ENCODE measurements at regions not wholly inside any gene's neighbourhood (a gene's known extent, or its start where the extent isn't known, plus 50 kb on each side); places are given as distances from the start of the nearest gene placed in this dataset.

DNA sequence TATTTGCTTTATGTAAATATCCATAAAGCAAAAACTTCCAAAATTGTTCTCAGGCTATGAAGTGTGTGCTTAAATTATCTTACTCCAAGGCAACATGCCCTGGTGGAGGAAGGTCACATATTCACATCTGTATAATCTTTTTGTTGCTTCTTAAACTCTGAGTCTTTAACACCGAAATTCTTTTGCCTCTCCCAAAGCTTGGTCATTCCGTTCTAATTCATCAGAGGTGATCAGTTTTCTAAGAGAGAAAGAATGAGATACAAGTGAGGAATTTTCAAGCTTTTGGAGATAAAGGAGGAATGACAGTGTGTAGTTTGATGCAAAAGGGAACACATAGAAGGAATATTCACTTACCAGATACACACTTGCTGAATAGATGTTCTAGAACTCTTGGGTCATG lies 561.7 kb downstream of the LTN1 start:
- TF ChIP-seq, protein P1, sequence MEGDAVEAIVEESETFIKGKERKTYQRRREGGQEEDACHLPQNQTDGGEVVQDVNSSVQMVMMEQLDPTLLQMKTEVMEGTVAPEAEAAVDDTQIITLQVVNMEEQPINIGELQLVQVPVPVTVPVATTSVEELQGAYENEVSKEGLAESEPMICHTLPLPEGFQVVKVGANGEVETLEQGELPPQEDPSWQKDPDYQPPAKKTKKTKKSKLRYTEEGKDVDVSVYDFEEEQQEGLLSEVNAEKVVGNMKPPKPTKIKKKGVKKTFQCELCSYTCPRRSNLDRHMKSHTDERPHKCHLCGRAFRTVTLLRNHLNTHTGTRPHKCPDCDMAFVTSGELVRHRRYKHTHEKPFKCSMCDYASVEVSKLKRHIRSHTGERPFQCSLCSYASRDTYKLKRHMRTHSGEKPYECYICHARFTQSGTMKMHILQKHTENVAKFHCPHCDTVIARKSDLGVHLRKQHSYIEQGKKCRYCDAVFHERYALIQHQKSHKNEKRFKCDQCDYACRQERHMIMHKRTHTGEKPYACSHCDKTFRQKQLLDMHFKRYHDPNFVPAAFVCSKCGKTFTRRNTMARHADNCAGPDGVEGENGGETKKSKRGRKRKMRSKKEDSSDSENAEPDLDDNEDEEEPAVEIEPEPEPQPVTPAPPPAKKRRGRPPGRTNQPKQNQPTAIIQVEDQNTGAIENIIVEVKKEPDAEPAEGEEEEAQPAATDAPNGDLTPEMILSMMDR (optimal IDR thresholded peaks at IDR 0.05 in 1 of 3, IDR thresholded peaks at IDR 0.05 in 1 of 3, conservative IDR thresholded peaks at IDR 0.05 in 1 of 3; ENCODE audit: extremely low read depth in 1 of 3, insufficient read depth in 2 of 3, low read length in 3 of 3): no peak
- TF ChIP-seq EZH2 (IDR thresholded peaks at IDR 0.05; ENCODE audit: low read length): no peak
